ENCODE measurements at regions not wholly inside any gene's neighbourhood (a gene's known extent, or its start where the extent isn't known, plus 50 kb on each side); places are given as distances from the start of the nearest gene placed in this dataset.

DNA sequence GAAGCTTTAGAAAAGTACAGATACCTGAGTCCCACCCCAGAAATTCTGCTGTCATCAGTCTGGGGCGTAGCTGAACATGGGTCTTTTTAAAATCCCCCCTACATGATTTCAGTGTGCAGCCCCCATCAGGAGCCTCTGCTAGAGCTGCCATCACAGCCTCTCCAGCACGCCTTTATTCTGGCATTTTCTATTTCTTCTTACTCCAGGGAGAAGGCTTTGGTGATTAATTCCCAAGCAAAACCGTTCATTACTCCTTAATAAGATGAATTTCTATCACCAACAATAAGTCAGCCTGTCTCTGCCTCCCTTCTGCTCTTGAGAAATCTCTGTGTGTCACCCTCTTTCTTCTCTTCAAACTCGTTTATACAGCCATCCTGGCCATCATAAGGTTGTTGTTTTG, 160.3 kb downstream of the KATNAL1 start (continued):
- TF ChIP-seq EZH2 (IDR thresholded peaks at IDR 0.05; ENCODE audit: low read depth, unreplicated experiment): no peak
- TF ChIP-seq JUNB (IDR thresholded peaks at IDR 0.05; ENCODE audit: unreplicated experiment): no peak
- no peak for TF ChIP-seq ZNF331 (CRISPR knock-in tag; IDR thresholded peaks at IDR 0.05; ENCODE audit: low read depth)
- TF ChIP-seq, protein P1, sequence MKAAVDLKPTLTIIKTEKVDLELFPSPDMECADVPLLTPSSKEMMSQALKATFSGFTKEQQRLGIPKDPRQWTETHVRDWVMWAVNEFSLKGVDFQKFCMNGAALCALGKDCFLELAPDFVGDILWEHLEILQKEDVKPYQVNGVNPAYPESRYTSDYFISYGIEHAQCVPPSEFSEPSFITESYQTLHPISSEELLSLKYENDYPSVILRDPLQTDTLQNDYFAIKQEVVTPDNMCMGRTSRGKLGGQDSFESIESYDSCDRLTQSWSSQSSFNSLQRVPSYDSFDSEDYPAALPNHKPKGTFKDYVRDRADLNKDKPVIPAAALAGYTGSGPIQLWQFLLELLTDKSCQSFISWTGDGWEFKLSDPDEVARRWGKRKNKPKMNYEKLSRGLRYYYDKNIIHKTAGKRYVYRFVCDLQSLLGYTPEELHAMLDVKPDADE (IDR thresholded peaks at IDR 0.05): no peak
- TF ChIP-seq, protein P2, sequence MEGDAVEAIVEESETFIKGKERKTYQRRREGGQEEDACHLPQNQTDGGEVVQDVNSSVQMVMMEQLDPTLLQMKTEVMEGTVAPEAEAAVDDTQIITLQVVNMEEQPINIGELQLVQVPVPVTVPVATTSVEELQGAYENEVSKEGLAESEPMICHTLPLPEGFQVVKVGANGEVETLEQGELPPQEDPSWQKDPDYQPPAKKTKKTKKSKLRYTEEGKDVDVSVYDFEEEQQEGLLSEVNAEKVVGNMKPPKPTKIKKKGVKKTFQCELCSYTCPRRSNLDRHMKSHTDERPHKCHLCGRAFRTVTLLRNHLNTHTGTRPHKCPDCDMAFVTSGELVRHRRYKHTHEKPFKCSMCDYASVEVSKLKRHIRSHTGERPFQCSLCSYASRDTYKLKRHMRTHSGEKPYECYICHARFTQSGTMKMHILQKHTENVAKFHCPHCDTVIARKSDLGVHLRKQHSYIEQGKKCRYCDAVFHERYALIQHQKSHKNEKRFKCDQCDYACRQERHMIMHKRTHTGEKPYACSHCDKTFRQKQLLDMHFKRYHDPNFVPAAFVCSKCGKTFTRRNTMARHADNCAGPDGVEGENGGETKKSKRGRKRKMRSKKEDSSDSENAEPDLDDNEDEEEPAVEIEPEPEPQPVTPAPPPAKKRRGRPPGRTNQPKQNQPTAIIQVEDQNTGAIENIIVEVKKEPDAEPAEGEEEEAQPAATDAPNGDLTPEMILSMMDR (conservative IDR thresholded peaks at IDR 0.05; ENCODE audit: low read depth in 2 of 2): no peak
- no peak for TF ChIP-seq POLR2AphosphoS5 (IDR thresholded peaks at IDR 0.05; ENCODE audit: low read depth)
- TF ChIP-seq EZH2phosphoT487 (IDR thresholded peaks at IDR 0.05; ENCODE audit: unreplicated experiment): no peak
- TF ChIP-seq ZNF114 (CRISPR knock-in tag; IDR thresholded peaks at IDR 0.05): no peak
- TF ChIP-seq, protein P3, sequence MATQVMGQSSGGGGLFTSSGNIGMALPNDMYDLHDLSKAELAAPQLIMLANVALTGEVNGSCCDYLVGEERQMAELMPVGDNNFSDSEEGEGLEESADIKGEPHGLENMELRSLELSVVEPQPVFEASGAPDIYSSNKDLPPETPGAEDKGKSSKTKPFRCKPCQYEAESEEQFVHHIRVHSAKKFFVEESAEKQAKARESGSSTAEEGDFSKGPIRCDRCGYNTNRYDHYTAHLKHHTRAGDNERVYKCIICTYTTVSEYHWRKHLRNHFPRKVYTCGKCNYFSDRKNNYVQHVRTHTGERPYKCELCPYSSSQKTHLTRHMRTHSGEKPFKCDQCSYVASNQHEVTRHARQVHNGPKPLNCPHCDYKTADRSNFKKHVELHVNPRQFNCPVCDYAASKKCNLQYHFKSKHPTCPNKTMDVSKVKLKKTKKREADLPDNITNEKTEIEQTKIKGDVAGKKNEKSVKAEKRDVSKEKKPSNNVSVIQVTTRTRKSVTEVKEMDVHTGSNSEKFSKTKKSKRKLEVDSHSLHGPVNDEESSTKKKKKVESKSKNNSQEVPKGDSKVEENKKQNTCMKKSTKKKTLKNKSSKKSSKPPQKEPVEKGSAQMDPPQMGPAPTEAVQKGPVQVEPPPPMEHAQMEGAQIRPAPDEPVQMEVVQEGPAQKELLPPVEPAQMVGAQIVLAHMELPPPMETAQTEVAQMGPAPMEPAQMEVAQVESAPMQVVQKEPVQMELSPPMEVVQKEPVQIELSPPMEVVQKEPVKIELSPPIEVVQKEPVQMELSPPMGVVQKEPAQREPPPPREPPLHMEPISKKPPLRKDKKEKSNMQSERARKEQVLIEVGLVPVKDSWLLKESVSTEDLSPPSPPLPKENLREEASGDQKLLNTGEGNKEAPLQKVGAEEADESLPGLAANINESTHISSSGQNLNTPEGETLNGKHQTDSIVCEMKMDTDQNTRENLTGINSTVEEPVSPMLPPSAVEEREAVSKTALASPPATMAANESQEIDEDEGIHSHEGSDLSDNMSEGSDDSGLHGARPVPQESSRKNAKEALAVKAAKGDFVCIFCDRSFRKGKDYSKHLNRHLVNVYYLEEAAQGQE (IDR thresholded peaks at IDR 0.05; ENCODE audit: unreplicated experiment): no peak
- TF ChIP-seq NANOG (IDR thresholded peaks at IDR 0.05; ENCODE audit: borderline replicate concordance): no peak

DNA sequence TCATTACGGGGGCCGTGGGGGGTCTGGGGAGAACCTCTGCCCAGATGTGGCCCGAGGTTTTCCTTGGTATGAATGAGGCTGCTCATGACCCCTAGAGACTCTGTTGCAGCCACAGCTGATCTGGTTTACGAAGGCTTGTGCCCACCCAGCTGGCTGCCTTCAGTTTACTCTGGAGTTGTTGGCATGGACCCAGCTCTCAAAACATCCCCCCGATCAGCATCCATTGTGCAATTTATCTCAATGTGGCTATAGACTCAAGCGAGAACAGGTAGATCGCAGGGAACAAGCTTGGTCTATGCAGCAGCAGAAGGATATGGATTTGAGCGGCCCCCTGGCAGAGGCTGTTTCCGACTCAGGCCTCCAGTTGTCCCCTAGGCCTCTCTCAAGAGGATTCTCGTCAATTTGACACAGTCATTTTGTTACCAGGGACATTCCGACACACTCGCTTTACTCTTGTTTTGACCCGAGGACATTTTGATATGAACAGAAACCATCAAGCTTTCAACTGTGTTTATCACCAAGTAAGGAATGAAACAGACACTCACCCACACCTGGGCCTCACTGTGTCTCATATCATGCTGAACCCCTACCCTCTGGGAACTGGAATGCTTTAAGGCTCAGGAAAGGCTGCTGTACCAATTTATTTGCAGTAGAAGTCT, 161.5 kb downstream of the KATNAL1 start:
- H3K36me3 Mint-ChIP-seq (ENCODE audit: low read depth): peaks cover 5% of the 10 kb centered on the region; the same call in 1 of the 3 replicates
- no peaks in the 10 kb centered on the region for H3F3A ChIP-seq (replicated peaks; ENCODE audit: low read depth)
- H3K27ac ChIP-seq (ENCODE audit: low read depth): no peak overlapping the region
- no peak overlapping the region for H3K4me3 Mint-ChIP-seq
- no peaks in the 10 kb centered on the region for H3K79me2 ChIP-seq (replicated peaks; ENCODE audit: insufficient read depth)
- H3K27me3 Mint-ChIP-seq (ENCODE audit: insufficient read depth, low read depth, poor library complexity): peaks cover 5% of the 10 kb centered on the region
- no peaks in the 10 kb centered on the region for H3K36me3 ChIP-seq (ENCODE audit: insufficient read depth)
- DNase-seq (ENCODE audit: low spot score): no peak
- H3K4me1 ChIP-seq (ENCODE audit: insufficient read depth): no peaks in the 10 kb centered on the region
- no peak overlapping the region for H3K27ac Mint-ChIP-seq
- no peak overlapping the region for H2AFZ ChIP-seq
- no peaks in the 10 kb centered on the region for H4K20me1 ChIP-seq (replicated peaks; ENCODE audit: insufficient read depth)
- no peaks in the 10 kb centered on the region for H3K27me3 ChIP-seq (ENCODE audit: insufficient read depth)
- H3K9me3 Mint-ChIP-seq: peaks cover 5% of the 10 kb centered on the region
- no peak overlapping the region for H3K4me3 ChIP-seq
- no peak for ATAC-seq
- H3K9me2 ChIP-seq (ENCODE audit: insufficient read depth): no peaks in the 10 kb centered on the region; the same call in 1 of the 2 replicates
- no peaks in the 10 kb centered on the region for H3K4me1 Mint-ChIP-seq
- H3K4me2 ChIP-seq: no peak overlapping the region
- no peak for TF ChIP-seq NANOG (IDR thresholded peaks at IDR 0.05; ENCODE audit: borderline replicate concordance)
- no peak for TF ChIP-seq ZNF114 (CRISPR knock-in tag; IDR thresholded peaks at IDR 0.05)
- no peak for TF ChIP-seq ZNF331 (CRISPR knock-in tag; IDR thresholded peaks at IDR 0.05; ENCODE audit: low read depth)
- TF ChIP-seq JUNB (IDR thresholded peaks at IDR 0.05; ENCODE audit: unreplicated experiment): no peak
- TF ChIP-seq CREB1 (CRISPR knock-in tag; IDR thresholded peaks at IDR 0.05; ENCODE audit: low read depth): no peak
- no peak for TF ChIP-seq EZH2 (IDR thresholded peaks at IDR 0.05; ENCODE audit: low read depth, unreplicated experiment)
- no peak for TF ChIP-seq POLR2AphosphoS5 (IDR thresholded peaks at IDR 0.05; ENCODE audit: low read depth)
- TF ChIP-seq, protein P4, sequence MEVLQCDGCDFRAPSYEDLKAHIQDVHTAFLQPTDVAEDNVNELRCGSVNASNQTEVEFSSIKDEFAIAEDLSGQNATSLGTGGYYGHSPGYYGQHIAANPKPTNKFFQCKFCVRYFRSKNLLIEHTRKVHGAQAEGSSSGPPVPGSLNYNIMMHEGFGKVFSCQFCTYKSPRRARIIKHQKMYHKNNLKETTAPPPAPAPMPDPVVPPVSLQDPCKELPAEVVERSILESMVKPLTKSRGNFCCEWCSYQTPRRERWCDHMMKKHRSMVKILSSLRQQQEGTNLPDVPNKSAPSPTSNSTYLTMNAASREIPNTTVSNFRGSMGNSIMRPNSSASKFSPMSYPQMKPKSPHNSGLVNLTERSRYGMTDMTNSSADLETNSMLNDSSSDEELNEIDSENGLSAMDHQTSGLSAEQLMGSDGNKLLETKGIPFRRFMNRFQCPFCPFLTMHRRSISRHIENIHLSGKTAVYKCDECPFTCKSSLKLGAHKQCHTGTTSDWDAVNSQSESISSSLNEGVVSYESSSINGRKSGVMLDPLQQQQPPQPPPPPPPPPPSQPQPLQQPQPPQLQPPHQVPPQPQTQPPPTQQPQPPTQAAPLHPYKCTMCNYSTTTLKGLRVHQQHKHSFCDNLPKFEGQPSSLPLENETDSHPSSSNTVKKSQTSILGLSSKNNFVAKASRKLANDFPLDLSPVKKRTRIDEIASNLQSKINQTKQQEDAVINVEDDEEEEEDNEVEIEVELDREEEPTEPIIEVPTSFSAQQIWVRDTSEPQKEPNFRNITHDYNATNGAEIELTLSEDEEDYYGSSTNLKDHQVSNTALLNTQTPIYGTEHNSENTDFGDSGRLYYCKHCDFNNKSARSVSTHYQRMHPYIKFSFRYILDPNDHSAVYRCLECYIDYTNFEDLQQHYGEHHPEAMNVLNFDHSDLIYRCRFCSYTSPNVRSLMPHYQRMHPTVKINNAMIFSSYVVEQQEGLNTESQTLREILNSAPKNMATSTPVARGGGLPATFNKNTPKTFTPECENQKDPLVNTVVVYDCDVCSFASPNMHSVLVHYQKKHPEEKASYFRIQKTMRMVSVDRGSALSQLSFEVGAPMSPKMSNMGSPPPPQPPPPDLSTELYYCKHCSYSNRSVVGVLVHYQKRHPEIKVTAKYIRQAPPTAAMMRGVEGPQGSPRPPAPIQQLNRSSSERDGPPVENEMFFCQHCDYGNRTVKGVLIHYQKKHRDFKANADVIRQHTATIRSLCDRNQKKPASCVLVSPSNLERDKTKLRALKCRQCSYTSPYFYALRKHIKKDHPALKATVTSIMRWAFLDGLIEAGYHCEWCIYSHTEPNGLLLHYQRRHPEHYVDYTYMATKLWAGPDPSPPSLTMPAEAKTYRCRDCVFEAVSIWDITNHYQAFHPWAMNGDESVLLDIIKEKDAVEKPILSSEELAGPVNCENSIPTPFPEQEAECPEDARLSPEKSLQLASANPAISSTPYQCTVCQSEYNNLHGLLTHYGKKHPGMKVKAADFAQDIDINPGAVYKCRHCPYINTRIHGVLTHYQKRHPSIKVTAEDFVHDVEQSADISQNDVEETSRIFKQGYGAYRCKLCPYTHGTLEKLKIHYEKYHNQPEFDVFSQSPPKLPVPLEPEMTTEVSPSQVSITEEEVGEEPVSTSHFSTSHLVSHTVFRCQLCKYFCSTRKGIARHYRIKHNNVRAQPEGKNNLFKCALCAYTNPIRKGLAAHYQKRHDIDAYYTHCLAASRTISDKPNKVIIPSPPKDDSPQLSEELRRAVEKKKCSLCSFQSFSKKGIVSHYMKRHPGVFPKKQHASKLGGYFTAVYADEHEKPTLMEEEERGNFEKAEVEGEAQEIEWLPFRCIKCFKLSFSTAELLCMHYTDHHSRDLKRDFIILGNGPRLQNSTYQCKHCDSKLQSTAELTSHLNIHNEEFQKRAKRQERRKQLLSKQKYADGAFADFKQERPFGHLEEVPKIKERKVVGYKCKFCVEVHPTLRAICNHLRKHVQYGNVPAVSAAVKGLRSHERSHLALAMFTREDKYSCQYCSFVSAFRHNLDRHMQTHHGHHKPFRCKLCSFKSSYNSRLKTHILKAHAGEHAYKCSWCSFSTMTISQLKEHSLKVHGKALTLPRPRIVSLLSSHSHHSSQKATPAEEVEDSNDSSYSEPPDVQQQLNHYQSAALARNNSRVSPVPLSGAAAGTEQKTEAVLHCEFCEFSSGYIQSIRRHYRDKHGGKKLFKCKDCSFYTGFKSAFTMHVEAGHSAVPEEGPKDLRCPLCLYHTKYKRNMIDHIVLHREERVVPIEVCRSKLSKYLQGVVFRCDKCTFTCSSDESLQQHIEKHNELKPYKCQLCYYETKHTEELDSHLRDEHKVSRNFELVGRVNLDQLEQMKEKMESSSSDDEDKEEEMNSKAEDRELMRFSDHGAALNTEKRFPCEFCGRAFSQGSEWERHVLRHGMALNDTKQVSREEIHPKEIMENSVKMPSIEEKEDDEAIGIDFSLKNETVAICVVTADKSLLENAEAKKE (CRISPR knock-in tag; IDR thresholded peaks at IDR 0.05): no peak

Measured in GM23338 (cell line).